K562 (cell line): ENCODE measurements at regions not wholly inside any gene's neighbourhood (a gene's known extent, or its start where the extent isn't known, plus 50 kb on each side); places are given as distances from the start of the nearest gene placed in this dataset.

Source experiments
- BCL6 ChIP-seq: fragments of 250-450 bp; sonication (Bioruptor Pico); IDR thresholded peaks from 2 replicates; pipeline ENCODE4 v1.4.0; 2020
- HCFC1 ChIP-seq: IDR thresholded peaks from 2 replicates; pipeline ENCODE4 v1.6.1; 2012; ENCODE audit warnings: low read depth, low read length, improper control_type of control experiment
- TGIF2 ChIP-seq: sonication (generic); formaldehyde crosslinking; IDR thresholded peaks from 2 replicates; pipeline ENCODE4 v1.8.1; 2022; ENCODE audit warnings: mild to moderate bottlenecking, missing genetic modification reagents, moderate library complexity
- USF2 ChIP-seq: sonication (generic); formaldehyde crosslinking; IDR thresholded peaks from 2 replicates; pipeline ENCODE4 v1.5.0; 2020; ENCODE audit warnings: missing genetic modification reagents

GRCh38 chr18:78896111-78896905, 83.3 kb upstream of the SALL3 start:
- TF ChIP-seq HCFC1: no peak
- TF ChIP-seq USF2 (CRISPR knock-in tag): no peak
- no peak for TF ChIP-seq BCL6 (CRISPR knock-in tag)
- no peak for TF ChIP-seq TGIF2 (CRISPR knock-in tag)
